GM23248 (cell line): ENCODE measurements at regions not wholly inside any gene's neighbourhood (a gene's known extent, or its start where the extent isn't known, plus 50 kb on each side); places are given as distances from the start of the nearest gene placed in this dataset.

Experiments
- EZH2 ChIP-seq: fragments of 200-600 bp; sonication (generic); IDR thresholded peaks from 2 replicates; pipeline ENCODE4 v1.6.1; 2018; ENCODE audit warnings: antibody characterized with exemption, mild to moderate bottlenecking; ENCODE audit not compliant: insufficient read depth, poor library complexity, severe bottlenecking
- EZH2phosphoT487 ChIP-seq: fragments of 200-600 bp; sonication (generic); IDR thresholded peaks from 2 replicates; pipeline ENCODE4 v1.6.1; 2018; ENCODE audit warnings: antibody characterized with exemption, moderate library complexity, mild to moderate bottlenecking, low read depth; ENCODE audit not compliant: insufficient read depth

DNA sequence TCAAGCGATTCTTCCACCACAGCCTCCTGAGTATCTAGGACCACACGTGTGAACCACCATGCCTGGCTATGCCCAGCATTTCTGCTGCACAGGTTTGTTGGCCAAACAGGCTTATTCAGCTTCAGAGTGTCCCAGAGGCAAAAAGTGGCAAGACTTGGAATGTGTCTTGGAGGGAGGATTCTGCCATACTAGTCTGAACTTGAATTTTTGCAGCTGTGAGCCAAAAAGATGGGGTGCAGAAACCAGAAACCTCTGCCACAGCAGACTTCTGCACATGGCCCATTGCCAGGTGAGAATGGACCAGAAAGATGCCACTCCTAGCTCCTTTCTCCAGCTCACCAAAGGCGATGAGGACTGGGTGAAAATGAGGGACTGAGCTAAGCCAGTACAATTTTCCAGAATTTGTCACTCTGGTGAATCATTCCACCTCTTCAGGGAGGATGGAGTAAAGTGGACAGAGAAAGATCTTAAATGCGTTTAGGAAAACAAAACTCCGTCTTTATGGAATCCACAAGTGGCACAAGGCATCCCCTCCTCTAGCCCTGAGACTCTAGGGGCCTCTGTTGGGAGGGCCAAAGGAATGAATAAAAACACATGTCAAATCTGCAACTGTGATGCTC, 369.1 kb upstream of the CLNK start:
- TF ChIP-seq EZH2 (no peak), EZH2phosphoT487 (no peak)
